ENCODE measurements at regions not wholly inside any gene's neighbourhood (a gene's known extent, or its start where the extent isn't known, plus 50 kb on each side); places are given as distances from the start of the nearest gene placed in this dataset.

GRCh38 chr1:185439727-185440415 is 122.8 kb upstream of the IVNS1ABP start:
- TF ChIP-seq, protein P1, sequence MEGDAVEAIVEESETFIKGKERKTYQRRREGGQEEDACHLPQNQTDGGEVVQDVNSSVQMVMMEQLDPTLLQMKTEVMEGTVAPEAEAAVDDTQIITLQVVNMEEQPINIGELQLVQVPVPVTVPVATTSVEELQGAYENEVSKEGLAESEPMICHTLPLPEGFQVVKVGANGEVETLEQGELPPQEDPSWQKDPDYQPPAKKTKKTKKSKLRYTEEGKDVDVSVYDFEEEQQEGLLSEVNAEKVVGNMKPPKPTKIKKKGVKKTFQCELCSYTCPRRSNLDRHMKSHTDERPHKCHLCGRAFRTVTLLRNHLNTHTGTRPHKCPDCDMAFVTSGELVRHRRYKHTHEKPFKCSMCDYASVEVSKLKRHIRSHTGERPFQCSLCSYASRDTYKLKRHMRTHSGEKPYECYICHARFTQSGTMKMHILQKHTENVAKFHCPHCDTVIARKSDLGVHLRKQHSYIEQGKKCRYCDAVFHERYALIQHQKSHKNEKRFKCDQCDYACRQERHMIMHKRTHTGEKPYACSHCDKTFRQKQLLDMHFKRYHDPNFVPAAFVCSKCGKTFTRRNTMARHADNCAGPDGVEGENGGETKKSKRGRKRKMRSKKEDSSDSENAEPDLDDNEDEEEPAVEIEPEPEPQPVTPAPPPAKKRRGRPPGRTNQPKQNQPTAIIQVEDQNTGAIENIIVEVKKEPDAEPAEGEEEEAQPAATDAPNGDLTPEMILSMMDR (IDR thresholded peaks at IDR 0.05; ENCODE audit: borderline replicate concordance, extremely low read depth, low read length, poor library complexity, severe bottlenecking): no peak
- no peak for TF ChIP-seq EZH2 (IDR thresholded peaks at IDR 0.05; ENCODE audit: borderline replicate concordance, low read depth, low read length, severe bottlenecking)
